Mucosa of descending colon (tissue), 3 donors: ENCODE measurements at regions not wholly inside any gene's neighbourhood (a gene's known extent, or its start where the extent isn't known, plus 50 kb on each side); places are given as distances from the start of the nearest gene placed in this dataset.
"Not testable (repeated sequence)": the region's sequence is repeated elsewhere in the genome, so short reads cannot be mapped to it uniquely, and the experiment has no call there.

Experiments
- ATAC-seq: fragments of 200-7000 bp; cut with Tn5 transposase; one replicate; pipeline ENCODE4 v1.9.1; 2020; ENCODE audit warnings: mild to moderate bottlenecking, moderate library complexity
- DNase-seq, 3 donors: peaks; one replicate each; pipeline ENCODE4 v3.0.0-alpha.2; 2020
- H3K36me3 ChIP-seq: fragments of 200-600 bp; one replicate; pipeline ENCODE4 v1.8.0; 2021; ENCODE audit warnings: low read depth, mild to moderate bottlenecking
- H3K4me1 ChIP-seq: fragments of 200-600 bp; one replicate; pipeline ENCODE4 v1.8.0; 2021; ENCODE audit warnings: low read depth, mild to moderate bottlenecking
- H3K4me3 ChIP-seq: fragments of 200-600 bp; one replicate; pipeline ENCODE4 v1.8.0; 2021; ENCODE audit warnings: mild to moderate bottlenecking
- H3K9me3 ChIP-seq: fragments of 200-600 bp; one replicate; pipeline ENCODE4 v1.8.0; 2021; ENCODE audit warnings: mild to moderate bottlenecking
- intact Hi-C, 2 donors: fragments of 100-400 bp; cut with DNase I in 1 of 2; cut with micrococcal nuclease in 1 of 2; formaldehyde crosslinking; loops; one replicate each; pipeline versions ENCODE4 v1.11.0 to v1.11.1; 2022; cut with DNase I, micrococcal nuclease
- TF ChIP-seq, protein P1 (sequence below): fragments of 200-600 bp; IDR thresholded peaks from one replicate; pipeline ENCODE4 v1.8.0; 2022; ENCODE audit warnings: antibody characterized with exemption, mild to moderate bottlenecking
- donor health status: DM: no; HTN: no; CAD: no; lungs with moderate emphysema.
- donor health status: DM: no; HTN: no; CAD: no.
- donor health status: DM: no; HTN: yes; CAD: no.

GRCh38 chr12:73833746-73834145 is 703.9 kb upstream of the ATXN7L3B start:
- H3K36me3 ChIP-seq = no peaks in the 10 kb centered on the region
- DNase-seq (no peak), ATAC-seq (no peak)
- H3K4me3 ChIP-seq = no peak overlapping the region
- no peaks in the 10 kb centered on the region for H3K9me3 ChIP-seq
- TF ChIP-seq, protein P1, sequence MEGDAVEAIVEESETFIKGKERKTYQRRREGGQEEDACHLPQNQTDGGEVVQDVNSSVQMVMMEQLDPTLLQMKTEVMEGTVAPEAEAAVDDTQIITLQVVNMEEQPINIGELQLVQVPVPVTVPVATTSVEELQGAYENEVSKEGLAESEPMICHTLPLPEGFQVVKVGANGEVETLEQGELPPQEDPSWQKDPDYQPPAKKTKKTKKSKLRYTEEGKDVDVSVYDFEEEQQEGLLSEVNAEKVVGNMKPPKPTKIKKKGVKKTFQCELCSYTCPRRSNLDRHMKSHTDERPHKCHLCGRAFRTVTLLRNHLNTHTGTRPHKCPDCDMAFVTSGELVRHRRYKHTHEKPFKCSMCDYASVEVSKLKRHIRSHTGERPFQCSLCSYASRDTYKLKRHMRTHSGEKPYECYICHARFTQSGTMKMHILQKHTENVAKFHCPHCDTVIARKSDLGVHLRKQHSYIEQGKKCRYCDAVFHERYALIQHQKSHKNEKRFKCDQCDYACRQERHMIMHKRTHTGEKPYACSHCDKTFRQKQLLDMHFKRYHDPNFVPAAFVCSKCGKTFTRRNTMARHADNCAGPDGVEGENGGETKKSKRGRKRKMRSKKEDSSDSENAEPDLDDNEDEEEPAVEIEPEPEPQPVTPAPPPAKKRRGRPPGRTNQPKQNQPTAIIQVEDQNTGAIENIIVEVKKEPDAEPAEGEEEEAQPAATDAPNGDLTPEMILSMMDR = no peak
- intact Hi-C loops = no loop called here
- H3K4me1 ChIP-seq = no peaks in the 10 kb centered on the region

- ATAC-seq (no peak), DNase-seq (no peak)
- Histone ChIP-seq H3K4me1 (no peaks in the 10 kb centered on the region), H3K9me3 (peaks cover 5% of the 10 kb centered on the region), H3K36me3 (no peaks in the 10 kb centered on the region), H3K4me3 (no peak overlapping the region)
- TF ChIP-seq, protein P1 = no peak
- intact Hi-C loops = no loop called here
Observed at GRCh38 chr12:73841963-73842362, 695.7 kb upstream of the ATXN7L3B start.

DNA sequence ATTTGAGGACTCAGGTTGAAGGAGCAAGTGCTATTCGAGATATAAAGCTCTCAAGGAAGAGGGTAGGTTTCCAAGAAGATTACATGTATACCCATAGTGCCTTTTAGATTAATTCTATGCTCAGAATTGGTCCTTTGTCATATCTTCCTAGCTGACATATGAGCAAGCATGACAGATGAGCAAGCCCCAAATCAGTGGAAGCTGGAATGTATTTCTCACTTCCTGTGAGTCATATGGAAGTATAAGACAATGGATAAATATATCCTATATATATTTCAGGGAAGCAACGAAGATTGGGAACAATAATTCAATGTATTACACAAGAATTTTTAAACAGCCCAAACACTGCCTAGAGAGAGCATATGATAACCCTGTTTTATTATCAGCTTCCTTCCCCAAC is 674.1 kb upstream of the ATXN7L3B start:
- Histone ChIP-seq H3K36me3 (no peaks in the 10 kb centered on the region), H3K4me1 (no peaks in the 10 kb centered on the region), H3K9me3 (peaks cover 9% of the 10 kb centered on the region), H3K4me3 (no peak overlapping the region)
- intact Hi-C loops = no loop called here
- TF ChIP-seq, protein P1 = no peak
- no peak for ATAC-seq
- DNase-seq = no peak

DNA sequence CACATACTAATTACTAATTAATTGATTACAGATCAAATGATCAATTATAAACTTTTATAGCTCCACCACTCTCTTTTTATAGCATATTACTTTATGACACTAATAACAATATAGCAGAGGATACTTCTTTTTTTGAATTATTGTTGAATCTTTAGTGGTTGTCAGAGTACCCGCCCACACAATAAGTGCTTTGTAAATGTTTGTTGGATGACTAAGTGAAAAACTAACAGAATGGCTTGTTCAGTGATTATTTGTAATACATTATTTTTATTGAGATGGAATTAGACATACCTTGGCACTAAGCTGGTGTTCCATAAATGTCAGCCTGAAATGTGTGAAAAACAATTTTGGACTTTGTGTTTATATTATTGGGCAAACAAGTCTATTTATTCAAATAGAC is 670.5 kb upstream of the ATXN7L3B start:
- Histone ChIP-seq H3K4me1 (no peaks in the 10 kb centered on the region), H3K4me3 (no peak overlapping the region), H3K36me3 (no peaks in the 10 kb centered on the region), H3K9me3 (peaks cover 5% of the 10 kb centered on the region)
- intact Hi-C loops = no loop called here
- TF ChIP-seq, protein P1 = no peak
- ATAC-seq = no peak
- no peak for DNase-seq

GRCh38 chr12:73877291-73877690 is 660.3 kb upstream of the ATXN7L3B start:
- DNase-seq, H3K36me3 ChIP-seq, H3K4me3 ChIP-seq, H3K4me1 ChIP-seq, intact Hi-C loops, ATAC-seq, H3K9me3 ChIP-seq: not testable (repeated sequence)

DNA sequence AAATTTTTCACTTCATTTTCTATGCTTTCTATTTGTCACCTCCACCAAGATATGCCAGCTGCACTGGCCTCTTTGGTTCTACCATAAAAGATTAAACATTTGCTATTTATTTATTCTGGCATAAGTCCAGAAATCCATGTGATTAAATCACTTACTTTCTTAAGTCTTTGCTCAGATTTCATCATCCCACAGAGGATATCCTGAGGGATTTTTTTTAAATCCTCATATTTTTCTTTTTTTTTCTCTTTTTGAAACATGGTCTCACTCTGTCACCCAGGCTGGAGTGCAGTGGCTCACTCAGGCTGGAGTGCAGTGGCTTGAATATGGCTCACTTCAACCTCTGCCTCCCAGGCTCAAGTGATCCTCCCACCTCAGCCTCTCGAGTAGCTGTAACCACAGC is 645.4 kb upstream of the ATXN7L3B start:
- Histone ChIP-seq H3K4me1 (no peaks in the 10 kb centered on the region), H3K9me3 (peaks cover 5% of the 10 kb centered on the region), H3K4me3 (no peak overlapping the region), H3K36me3 (no peaks in the 10 kb centered on the region)
- DNase-seq (no peak), ATAC-seq (no peak)
- TF ChIP-seq, protein P1 = no peak
- intact Hi-C loops = no loop called here
